Lung microvascular endothelial cell (primary cell): ENCODE measurements at regions not wholly inside any gene's neighbourhood (a gene's known extent, or its start where the extent isn't known, plus 50 kb on each side); places are given as distances from the start of the nearest gene placed in this dataset.
A peak's percentile ranks its signal among the peaks of the same experiment; 100 is the strongest.

Experiments used
- DNase-seq, 2 donors: peaks; one replicate each; pipeline versions ENCODE4 v3.0.0 to v3.0.0-alpha.2; 2010; ENCODE audit warnings: low read depth in 2 of 2

- DNase-seq = peak; percentile 97 to 98
These were observed 132.2 kb downstream of the OGFRL1 start for GRCh38 chr6:71420693-71421328.

GRCh38 chr6:71421611-71422010 lies 133.0 kb downstream of the OGFRL1 start:
- no peak for DNase-seq

GRCh38 chr6:71430018-71430417 lies 141.4 kb downstream of the OGFRL1 start:
- DNase-seq = no peak

GRCh38 chr6:71433441-71433840 lies 144.8 kb downstream of the OGFRL1 start:
- DNase-seq = peak in 1 of 2 donors; percentile 75

GRCh38 chr6:71444222-71444621 lies 155.6 kb downstream of the OGFRL1 start:
- peak; percentile 39 to 72 for DNase-seq

- peak; percentile 19 to 38 for DNase-seq
These were observed 157.4 kb downstream of the OGFRL1 start for GRCh38 chr6:71446057-71446456.

- DNase-seq = no peak
These were observed 157.9 kb downstream of the OGFRL1 start for GRCh38 chr6:71446470-71446869.

- no peak for DNase-seq
These were observed 164.2 kb downstream of the OGFRL1 start for GRCh38 chr6:71452697-71453370.

GRCh38 chr6:71453371-71453706 lies 164.7 kb downstream of the OGFRL1 start:
- no peak for DNase-seq

- DNase-seq = no peak
These were observed 165.4 kb downstream of the OGFRL1 start for GRCh38 chr6:71454056-71454455.

- DNase-seq = peak; percentile 20 to 23
These were observed 169.3 kb downstream of the OGFRL1 start for GRCh38 chr6:71457929-71458328.

GRCh38 chr6:71459162-71459561 lies 170.6 kb downstream of the OGFRL1 start:
- DNase-seq = no peak

- DNase-seq = no peak
These were observed 172.3 kb downstream of the OGFRL1 start for GRCh38 chr6:71460933-71461332.

GRCh38 chr6:71463061-71463460 lies 174.4 kb downstream of the OGFRL1 start:
- no peak for DNase-seq

- DNase-seq = no peak
These were observed 176.5 kb downstream of the OGFRL1 start for GRCh38 chr6:71465096-71465495.

GRCh38 chr6:71466362-71466761 lies 177.8 kb downstream of the OGFRL1 start:
- no peak for DNase-seq

GRCh38 chr6:71468038-71468437 lies 179.4 kb downstream of the OGFRL1 start:
- no peak for DNase-seq

GRCh38 chr6:71468841-71469700 lies 180.5 kb downstream of the OGFRL1 start:
- DNase-seq = no peak

GRCh38 chr6:71471718-71472117 lies 183.1 kb downstream of the OGFRL1 start:
- no peak for DNase-seq

GRCh38 chr6:71473926-71474325 lies 185.3 kb downstream of the OGFRL1 start:
- DNase-seq = peak; percentile 83 to 93

GRCh38 chr6:71474942-71475341 lies 186.3 kb downstream of the OGFRL1 start:
- DNase-seq = no peak

- DNase-seq = no peak
These were observed 187.8 kb downstream of the OGFRL1 start for GRCh38 chr6:71476371-71476770.

GRCh38 chr6:71476872-71477271 lies 188.3 kb downstream of the OGFRL1 start:
- DNase-seq = no peak
